ENCODE measurements at regions not wholly inside any gene's neighbourhood (a gene's known extent, or its start where the extent isn't known, plus 50 kb on each side); places are given as distances from the start of the nearest gene placed in this dataset.

GRCh38 chr17:63370696-63371095, 75.4 kb downstream of the CYB561 start:
- Mint-ChIP-seq H3K4me3 (no peak overlapping the region), H3K36me3 (ENCODE audit: insufficient read depth in 1 of 3, low read depth in 3 of 3) (no peaks in the 10 kb centered on the region), H3K27ac (no peak overlapping the region), H3K4me1 (no peaks in the 10 kb centered on the region), H3K27me3 (ENCODE audit: low read depth) (no peaks in the 10 kb centered on the region), H3K9me3 (0 out of 5 replicates have a peak, but pooled peaks cover 0 to 2% of the 10 kb centered on the region in 2 experiments)
- no peak overlapping the region for H3K14ac ChIP-seq (ENCODE audit: insufficient read depth, low read length)
- H3T11ph ChIP-seq (ENCODE audit: low read length), result no peak overlapping the region
- H3K18ac ChIP-seq (ENCODE audit: insufficient read length, low read depth, low read length), result no peak overlapping the region
- H4K20me1 ChIP-seq (ENCODE audit: control insufficient read depth, insufficient read depth, insufficient read length), result no peaks in the 10 kb centered on the region
- H3K4me1 ChIP-seq (ENCODE audit: insufficient read depth, low read length), result no peaks in the 10 kb centered on the region
- no peak overlapping the region for H4K8ac ChIP-seq (replicated peaks; ENCODE audit: insufficient read length, low read depth, low read length)
- H3K4ac ChIP-seq (ENCODE audit: low read depth, low read length), result no peak overlapping the region
- no peak overlapping the region for H3K9ac ChIP-seq (ENCODE audit: extremely low read depth, insufficient read length, low read length)
- no peaks in the 10 kb centered on the region for H3K23me2 ChIP-seq (ENCODE audit: insufficient read length, low read depth, low read length, poor library complexity, severe bottlenecking)
- no peak overlapping the region for H2BK12ac ChIP-seq (ENCODE audit: insufficient read length, low read depth, low read length)
- no peak overlapping the region for H3K23ac ChIP-seq (ENCODE audit: insufficient read length, low read depth, low read length)
- H3K27me3 ChIP-seq (ENCODE audit: insufficient read depth, low read length), result no peaks in the 10 kb centered on the region
- no peak overlapping the region for H3K4me2 ChIP-seq (ENCODE audit: insufficient read depth, insufficient read length, low read length)
- H2BK120ac ChIP-seq (ENCODE audit: low read depth, low read length, poor library complexity, severe bottlenecking), result no peak overlapping the region
- DNase-seq, result no peak
- no peak overlapping the region for H2AFZ ChIP-seq (ENCODE audit: low read length)
- no CpG with 5 or more reads among the region's 8 CpGs for WGBS (ENCODE audit: extremely low coverage, insufficient read length, low lambda C conversion rate)
- H4K5ac ChIP-seq (ENCODE audit: insufficient read length, low read depth, low read length), result no peak overlapping the region
- H3K79me1 ChIP-seq (ENCODE audit: insufficient read depth, low read depth, low read length, poor library complexity, severe bottlenecking), result no peaks in the 10 kb centered on the region
- H2AK5ac ChIP-seq (ENCODE audit: insufficient read length, low read length), result no peak overlapping the region
- no peaks in the 10 kb centered on the region for H3K9me3 ChIP-seq (ENCODE audit: control insufficient read depth, low read depth, low read length)
- no peak overlapping the region for H4K91ac ChIP-seq (ENCODE audit: insufficient read length, low read depth, low read length)
- no peak overlapping the region for H2BK20ac ChIP-seq (ENCODE audit: low read depth, low read length, poor library complexity, severe bottlenecking)
- H3K27ac ChIP-seq (ENCODE audit: insufficient read length, low read depth, low read length), result no peak overlapping the region
- no peak overlapping the region for H2BK15ac ChIP-seq (ENCODE audit: low read depth, low read length)
- no peaks in the 10 kb centered on the region for H3K79me2 ChIP-seq (ENCODE audit: insufficient read depth, low read length)
- H3K56ac ChIP-seq (ENCODE audit: insufficient read length, low read depth, low read length), result no peak overlapping the region
- no peak overlapping the region for H2BK5ac ChIP-seq (ENCODE audit: insufficient read length, low read length)
- TF ChIP-seq CTCF (conservative IDR thresholded peaks at IDR 0.05), result no peak
